Stimulated activated CD4-positive, alpha-beta T cell treated with anti-CD3 and anti-CD28 coated beads, TNF-alpha, amount 100 ng/mL, for 48 hours (primary cell): ENCODE measurements at regions not wholly inside any gene's neighbourhood (a gene's known extent, or its start where the extent isn't known, plus 50 kb on each side); places are given as distances from the start of the nearest gene placed in this dataset.

ENCODE experiments used
- DNase-seq, 3 donors: peaks; one replicate each; pipeline ENCODE4 v3.0.0-alpha.2; 2020; ENCODE audit warnings: low read depth in 3 of 3

DNA sequence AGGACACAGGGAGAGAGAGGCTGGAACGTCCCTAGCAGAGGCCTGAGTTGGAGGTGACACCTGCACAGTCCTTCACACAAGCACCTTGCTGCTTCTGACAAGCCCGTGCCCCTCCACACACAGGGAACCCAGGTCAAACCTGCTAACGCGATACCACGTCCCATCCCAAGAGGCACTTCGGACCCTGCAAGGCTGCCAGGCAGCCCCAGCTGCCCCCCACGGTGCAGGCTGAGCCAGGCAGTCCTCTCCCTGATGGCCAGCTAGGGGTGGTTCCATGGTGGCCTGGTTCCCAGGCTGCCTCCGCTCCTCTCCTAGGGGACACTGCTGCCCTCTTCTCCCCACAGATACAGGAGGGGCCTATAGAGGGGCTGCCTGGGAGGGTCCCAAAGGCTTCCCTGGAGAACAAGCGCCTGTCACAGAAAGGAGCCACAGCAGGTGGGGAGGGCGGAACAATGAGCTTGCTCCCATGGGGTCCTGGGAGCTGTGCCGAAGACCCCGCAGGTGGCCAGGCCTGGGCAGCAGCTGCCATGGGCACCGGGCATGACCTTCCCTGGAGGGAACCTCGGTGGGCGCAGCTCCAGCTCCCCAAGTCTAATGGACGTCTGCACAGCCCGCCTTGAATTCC lies 434.2 kb upstream of the MYT1L start:
- DNase-seq = no peak

DNA sequence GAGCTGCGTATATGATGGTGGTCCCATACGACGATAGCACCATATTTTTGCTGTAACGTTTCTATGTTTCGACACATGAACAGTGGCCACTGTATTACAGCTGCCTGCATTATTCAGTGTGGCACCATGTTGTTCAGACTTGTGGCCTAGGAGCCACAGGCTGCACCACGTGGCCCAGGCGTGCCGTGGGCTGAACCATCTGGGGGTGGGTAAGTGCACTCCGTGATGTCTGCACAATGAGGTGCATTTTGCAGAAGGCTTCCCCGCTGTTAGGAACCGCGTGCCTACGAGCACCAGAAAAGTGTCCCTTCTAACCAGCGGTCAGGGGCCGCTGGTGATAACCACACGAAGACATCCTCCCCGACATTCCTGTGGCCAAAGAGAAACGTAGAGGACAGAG lies 433.7 kb upstream of the MYT1L start:
- DNase-seq = no peak

DNA sequence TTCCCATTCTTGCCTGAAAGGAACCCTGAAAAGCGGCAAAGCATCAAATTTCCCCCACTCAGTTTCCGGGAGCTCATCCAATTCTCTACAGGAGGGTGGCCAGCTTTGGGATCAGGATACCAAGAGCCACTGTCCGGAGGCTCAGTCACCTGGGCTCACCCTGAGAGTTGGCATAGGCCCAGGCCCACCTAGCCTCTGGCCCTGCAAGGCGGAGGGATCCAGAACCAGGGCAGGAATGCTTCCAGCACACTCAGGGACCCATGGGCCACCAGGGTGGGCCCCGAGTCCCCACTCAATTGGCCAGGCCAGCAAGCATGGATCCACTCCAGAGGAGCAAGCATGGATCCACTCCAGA lies 432.9 kb upstream of the MYT1L start:
- no peak for DNase-seq

DNA sequence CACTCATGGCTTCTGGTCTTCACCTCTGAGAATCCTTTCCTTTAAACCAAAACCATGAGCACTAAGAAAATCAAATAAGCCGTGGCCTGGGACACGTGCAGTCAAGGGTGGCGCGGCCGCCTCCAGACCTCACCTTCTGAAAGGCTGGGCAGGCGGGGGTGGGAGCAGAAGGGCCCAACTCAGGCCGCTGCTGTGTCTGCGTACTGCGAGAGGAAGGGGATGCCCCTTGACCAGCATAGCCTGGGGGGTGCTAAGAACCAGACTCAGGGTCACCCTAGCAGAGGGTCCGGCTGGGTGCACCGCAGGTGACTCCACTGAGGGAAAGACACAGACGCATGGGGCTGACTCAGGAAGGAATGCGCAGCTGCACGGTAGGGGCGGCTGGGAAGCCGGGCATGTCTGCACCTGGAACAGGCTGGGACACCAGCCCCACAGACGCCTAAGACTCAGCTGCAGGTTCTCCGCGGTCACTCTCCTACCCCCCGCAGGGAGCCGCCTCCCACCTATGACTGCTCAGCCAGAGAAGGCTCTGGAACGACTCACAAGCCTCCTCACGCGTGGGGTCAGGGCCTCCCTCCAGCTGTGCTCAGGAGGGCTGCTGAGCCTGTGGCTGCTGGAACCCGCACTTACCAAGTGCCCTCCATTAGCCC lies 432.4 kb upstream of the MYT1L start:
- DNase-seq = no peak

DNA sequence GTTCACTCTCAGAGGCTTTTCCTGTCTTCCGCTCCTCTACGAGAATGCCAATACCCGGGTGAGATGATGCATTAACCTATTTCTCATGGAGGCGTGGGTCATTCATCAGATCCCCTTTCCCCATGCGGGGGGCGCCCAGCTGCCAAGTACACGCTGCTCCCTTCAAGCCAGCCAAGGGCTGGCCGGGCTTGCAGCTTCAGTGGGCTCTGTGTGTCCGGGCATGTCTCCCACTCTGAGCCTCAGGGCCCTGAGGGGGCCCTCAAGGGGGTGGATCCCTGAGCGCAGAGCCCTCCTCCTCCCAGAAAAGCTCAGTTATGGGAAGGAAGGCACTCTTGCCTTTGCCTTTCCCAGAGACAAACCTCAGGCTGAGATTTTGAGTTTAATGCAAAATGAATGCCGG lies 431.8 kb upstream of the MYT1L start:
- no peak for DNase-seq

DNA sequence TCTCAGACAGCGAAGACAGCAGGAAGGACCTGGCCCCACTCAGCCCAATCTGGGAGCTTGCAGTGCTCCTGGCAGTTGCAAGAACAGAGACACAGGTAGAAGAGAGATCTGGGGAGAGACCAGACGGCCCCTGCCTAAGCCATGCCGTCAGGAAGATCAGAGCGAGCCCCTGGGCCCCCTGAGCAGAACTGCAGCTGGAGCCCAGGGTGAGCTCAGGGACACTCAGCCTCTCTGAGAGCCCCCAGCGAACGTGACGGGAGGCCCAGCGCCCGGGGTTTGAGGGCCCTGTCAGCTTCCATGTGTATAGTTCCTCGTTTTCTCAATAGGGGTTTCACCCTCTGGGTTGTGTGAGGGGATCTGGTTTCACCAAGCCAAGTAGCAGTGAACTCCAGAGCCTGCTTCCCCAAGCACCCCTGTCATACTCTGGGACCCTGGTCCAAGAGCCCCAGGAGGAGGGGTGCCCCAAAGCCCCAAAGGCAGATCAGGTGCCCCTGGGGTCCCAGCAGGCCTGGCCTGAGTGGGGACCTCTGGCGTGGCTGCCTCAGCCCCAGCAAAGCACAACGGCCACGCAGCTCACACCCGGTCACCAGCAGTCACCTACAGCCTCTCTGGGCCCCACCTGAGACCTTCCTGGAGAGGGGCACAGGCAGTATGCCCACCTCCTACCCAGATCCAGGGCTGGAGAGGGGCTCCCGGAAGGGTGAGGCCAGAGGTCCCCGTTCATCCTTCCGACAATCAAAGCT lies 431.3 kb upstream of the MYT1L start:
- DNase-seq = no peak

DNA sequence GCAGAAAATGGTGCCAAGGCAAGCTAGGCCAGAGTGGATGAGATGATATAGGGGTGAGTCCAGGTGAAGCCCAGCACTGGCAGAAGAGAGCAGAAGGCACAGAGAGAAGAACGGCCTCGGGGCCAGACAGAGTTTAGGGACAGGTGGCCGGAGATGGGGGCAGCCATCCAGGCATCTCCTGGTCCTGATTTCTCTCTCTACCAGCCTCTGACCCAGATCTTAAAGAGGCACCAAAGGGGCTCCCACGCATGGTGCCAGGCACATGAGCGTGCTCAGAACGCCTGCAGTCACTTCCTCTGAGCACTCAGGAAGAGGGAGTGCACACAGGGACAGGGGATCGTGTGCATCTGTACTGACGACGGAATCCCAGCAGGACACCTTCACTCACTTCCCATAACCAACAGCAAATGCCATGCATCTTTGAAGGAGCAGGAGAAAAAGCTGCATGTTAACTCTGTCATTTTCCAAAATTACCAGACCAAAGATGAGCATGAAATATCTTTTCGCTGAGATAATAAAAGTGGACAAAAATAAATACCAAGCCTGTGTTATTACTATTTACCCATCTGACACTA lies 427.8 kb upstream of the MYT1L start:
- DNase-seq = no peak

DNA sequence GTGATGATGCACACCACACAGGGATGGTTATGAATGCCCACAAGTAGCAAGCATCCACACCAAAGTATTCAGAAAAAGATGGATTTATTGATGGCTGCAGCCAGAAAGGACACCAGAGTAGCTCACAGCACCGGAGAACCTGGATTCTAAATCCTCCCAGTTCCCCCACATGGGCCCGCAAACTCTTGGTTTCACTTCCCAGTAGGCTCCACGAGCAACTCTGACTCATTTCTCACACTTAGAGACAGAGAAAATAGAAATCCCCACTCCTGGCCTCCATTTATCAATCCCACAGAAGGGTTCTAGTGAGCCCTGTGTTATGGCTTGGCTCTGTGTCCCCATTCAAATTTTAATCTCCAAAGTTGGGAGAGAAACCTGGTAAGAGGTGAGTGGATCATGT lies 426.7 kb upstream of the MYT1L start:
- DNase-seq = no peak

DNA sequence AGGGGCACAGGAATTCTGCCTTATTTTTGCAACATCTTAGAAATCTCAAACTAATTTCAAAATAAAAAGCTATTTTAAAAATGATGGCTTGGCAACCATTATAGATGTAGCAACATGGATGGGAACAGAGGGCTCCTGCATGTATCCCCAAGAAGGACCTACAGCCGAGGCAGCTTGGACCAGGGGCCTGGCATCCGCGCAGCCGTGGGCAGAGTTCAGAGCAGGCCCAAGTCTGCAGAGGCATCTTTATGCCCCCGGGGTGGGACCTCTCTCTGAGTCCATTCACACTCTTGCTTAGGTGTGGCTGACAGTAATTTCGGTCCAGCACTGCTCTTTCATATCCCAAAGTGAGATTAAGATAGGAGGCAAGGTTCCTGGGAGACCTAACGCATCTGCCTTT lies 425.8 kb upstream of the MYT1L start:
- no peak for DNase-seq

DNA sequence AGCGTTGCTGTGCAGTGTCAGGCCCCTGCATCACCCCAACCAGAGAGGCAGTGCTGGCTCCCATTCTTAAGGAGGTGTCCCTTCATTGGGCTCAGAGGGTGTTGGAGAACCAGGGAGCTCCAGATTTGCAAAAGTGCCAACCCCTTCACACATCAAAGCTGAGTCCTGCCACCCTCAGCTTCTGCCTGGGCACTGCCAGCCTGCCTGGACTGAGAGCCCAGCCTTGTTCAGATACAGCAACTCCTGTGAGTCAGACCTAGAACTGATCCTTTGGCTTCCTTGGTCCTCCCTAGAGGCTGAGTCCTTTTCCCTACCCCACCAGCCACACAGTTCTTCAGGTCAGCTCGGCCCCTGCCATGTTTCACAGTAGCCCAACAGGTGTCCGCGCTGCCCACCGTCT lies 424.9 kb upstream of the MYT1L start:
- DNase-seq = no peak

DNA sequence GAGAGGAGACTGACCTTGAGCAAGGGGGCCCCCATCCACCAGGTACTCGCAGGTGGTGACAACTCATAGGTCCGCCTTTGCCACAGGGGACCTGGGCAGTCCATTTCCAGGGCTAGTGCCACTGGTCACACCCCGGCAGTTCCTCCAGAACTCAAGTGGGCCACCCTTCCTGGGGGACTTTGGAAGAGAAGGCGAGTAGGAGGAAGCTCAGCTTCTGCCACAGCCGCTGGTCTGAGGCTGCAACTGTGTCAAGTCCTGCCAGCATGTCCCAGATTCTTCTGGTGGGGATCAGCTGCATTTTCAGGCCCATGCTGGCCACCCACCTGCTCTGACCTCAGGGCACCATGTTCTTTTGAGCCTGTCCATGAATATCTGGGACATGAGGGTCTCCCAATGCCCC lies 423.9 kb upstream of the MYT1L start:
- no peak for DNase-seq

DNA sequence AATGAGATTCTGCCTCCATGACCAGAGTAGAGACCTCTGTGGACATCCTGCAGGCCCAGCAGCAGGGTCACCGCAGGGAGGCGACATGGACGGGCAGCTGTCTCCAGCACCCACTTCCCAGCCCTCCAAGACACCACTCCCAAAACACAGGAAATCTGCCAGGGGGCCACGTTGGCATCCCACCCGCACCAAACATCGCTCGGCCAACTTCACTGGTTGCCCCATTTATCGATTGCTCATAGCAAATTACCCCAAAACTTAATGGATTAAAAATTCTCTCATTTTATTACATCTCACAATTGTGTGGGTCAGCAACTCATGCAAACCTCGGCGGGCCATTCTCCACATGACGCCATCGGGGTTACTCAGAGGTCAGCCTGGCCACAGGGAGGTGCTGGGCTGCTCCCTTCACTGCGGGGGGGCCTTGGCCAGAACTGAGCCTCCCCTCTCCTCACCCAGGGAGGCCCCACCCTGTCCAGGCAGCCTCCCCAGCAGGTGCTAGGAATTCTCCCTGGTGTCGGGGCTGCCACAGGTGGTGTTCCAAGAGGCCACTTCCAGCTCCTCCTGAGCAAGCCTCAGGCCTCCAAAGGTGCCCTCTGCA lies 420.7 kb upstream of the MYT1L start:
- DNase-seq = no peak

DNA sequence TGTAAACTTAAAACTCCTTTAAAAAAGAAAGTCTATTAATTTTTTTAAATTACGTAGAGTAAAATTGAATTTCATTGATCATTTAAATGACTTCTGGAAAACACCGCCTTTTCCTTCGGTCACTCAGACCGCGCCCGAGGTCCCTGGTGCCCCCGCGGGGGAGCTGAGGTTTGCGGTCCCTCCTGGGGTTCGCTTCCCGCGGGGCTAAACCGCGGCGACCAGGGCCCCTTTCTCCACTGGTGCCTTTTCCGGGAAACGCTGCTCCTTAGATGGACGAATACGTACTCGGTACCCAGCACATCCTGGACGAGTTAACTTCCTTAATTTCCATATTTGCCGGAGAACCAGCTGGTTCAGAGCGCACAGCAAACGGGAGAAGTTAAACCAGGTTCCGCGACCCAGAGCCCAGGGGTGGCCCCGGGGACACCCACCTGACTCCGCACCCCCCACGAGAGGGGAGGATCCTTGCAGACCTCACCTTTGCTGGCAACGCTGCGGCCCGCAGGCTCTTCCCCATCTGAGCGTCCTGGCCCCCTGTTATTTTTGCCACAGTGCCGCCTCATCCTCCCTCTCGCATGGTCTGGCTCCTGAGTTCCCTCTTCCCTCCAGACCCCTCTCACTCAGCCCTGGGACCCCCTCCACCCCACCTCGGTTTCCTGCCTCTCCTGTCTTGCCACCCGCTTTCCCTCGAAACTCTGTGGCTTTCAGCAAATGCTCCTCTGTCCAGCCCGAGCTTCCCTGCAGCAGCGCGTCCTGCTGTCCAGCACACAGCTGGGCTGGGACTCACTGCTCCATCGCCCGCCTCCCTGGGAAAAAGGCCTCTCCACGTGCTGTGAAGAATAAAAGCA lies 420.0 kb upstream of the MYT1L start:
- no peak for DNase-seq

DNA sequence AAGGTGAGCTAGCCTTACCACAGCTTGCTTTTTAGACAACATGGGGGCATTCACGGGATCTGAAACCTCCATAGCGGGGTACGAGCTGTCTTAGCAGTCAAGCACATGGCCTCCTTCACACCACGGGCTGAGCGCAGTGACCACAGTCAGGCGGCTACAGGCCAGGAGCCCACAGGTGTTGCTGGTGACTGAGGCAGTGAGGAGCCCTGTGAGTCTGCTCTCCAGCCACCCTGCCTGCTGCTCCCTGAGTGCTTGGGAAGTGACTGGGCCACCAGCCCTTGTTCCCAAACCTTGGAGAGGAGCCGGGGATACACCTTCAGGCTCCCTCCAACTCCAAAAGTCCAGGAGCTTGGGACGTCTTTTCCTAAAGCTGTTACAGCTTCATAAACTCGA lies 418.1 kb upstream of the MYT1L start:
- no peak for DNase-seq

DNA sequence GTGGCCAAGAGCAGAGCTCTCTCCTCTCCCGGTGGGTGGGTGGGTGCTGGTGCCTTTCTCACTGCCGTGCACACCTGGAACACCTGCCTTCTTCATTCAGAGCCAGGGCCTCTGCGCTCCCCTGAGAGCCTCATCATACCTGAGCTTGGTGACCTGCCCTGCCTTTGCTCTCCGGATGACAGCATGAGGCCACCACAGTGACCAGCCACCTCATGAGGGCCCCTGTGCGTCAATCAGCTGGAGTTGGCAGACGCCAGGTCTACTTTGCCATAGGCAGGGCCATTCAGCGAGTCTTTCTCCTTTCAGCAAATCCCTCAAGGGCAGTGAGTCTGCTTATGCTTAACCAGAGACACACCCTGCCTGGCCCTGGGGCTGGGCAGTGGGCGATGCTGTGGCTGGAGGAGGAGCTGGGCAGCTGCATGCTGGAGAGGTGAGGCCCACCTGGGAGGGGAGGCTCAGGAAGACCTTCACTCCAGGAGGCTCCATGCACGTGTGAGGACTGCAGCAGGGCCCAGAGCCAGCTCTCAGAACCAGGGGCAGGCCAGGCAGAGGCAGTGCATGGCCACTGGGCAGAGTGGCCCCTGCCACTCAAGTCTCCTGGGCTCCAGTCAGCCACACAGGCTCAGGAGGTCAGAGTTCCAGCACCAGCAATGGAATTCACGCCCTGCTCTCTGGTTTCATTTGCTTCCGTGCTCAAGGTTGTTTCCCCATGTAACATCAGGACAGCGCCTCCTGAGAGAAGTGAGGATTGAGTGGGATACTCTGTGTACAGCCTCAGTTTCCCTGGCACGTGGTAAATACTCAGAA lies 417.5 kb upstream of the MYT1L start:
- DNase-seq = no peak

DNA sequence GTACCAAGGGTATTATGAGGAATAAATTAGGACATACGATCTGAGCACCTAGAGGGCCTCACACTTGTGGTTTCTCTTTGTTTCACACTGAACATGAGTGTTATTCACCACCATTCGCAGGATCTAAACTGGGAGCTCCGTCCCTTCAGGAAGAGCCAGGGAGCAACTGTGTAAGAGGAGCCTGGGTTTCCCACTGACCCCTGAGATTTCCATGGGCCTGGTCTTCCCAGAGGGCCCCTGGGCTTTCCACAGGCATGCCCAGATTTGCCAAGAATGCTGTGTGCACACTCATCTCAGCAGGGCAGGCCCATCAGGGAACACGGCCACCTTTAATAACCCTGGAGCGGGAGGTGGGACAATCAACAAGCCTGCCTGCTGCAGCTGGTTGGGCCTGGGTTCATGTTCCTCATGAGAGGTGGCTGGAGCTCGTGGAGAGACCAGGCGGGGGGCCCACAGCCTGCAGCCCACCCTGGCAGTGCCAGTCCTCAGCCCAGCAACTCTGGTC lies 416.8 kb upstream of the MYT1L start:
- DNase-seq = no peak

DNA sequence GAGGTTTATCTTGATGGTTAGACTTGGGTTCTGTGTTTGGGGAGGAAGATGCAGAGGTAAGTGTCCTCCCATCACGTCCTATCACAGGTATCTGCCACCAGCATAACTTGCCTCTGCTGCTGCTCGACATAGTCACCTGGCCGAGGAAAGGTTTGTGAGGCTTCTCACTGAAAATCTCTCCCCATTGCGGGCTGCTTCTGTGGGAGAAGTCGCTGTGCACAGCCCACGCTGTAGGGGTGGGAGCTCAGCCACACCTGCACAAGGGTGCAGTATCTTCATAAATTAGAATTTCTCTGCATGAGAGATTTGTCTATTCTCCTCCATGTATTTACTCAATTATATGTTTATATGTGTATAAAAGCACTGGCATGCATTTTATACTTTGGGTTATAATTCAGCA lies 415.7 kb upstream of the MYT1L start:
- DNase-seq = no peak

DNA sequence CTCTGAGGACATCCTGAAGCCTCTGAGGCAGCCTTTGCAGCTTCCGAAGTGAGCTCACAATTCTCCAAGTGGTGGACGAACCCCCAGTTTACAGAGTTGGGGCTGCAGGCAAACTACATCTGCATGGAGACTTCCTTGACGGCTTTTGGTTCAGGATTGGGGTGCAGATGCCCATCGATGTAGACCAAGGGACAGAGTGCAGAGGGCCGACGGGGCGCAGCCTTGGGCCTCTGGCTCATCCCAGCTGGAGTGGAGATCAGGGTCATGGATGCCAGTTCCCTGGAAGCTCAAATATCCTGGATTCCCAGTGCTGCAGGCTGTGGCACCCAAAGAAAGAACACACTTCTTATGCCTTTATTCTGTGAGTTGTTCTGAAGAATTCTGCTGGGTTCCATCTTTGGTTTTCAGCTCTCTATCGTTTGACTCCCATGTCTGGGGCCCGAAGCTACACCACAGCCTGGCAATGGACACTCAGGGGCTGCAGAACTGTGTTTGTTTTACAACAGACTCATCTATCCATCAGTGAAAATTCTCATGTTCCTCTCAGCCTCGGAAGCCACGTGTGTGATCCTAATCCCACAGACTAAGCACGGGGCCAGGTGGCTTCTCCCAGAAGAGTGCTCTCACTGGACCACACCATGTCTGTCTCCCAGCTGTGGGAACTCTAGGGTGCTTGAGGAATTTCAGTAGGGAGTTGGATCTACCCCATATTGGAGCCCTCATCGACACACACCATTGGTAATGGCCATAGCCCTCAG lies 414.1 kb upstream of the MYT1L start:
- no peak for DNase-seq

DNA sequence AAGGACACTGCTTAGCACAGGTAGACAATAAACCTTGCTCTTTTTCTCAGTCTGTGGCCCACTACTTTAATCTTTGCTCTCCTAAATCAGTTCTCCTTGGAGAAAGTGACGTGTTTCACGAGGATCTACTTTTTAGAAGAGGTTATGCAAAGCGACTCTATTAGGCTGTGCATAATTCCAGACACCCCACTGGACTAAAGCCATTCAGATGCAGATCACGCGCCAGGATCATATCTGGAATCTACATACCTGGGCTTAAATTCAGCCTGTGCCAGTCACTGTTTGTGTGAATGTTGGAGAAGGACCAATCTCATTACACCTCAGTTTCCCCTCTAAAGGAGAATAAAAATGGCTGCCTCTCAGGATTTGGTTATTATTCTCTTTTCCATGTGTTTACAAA lies 413.0 kb upstream of the MYT1L start:
- DNase-seq = no peak

DNA sequence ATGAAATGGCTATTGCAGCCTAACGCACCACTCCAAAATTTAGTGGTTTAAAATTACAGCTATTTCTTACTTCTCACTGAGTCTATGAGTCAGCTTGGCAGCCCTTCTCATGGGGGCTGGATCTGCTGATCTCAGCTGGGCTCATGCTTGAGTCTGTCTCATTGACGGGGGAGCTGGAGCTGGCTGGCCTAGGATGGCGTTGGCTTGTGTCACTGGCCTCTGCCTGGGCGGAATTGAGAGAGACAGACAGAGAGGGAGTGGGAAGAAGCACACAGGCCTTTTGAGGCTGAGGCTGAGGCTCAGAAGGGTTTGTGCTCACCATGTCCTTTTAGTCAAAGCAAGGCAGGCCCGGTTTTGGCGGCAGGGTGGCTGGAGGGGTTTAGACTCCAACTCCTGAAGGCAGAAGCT lies 412.1 kb upstream of the MYT1L start:
- DNase-seq = no peak
